Ovary (tissue), 3 donors: ENCODE measurements at regions not wholly inside any gene's neighbourhood (a gene's known extent, or its start where the extent isn't known, plus 50 kb on each side); places are given as distances from the start of the nearest gene placed in this dataset.

ENCODE experiments used
- POLR2A ChIP-seq: fragments of 450-650 bp; IDR thresholded peaks from one replicate; pipeline ENCODE4 v1.6.1; 2017; ENCODE audit warnings: antibody characterized with exemption, mild to moderate bottlenecking, moderate library complexity
- TF ChIP-seq, protein P1 (sequence below), 3 donors: fragments of 450-650 bp in 2 of 3; fragments of 200-600 bp in 1 of 3; IDR thresholded peaks; one replicate each; pipeline versions ENCODE4 v1.5.1 to v1.8.0; 2016 to 2022; ENCODE audit warnings: antibody characterized with exemption in 3 of 3, mild to moderate bottlenecking in 1 of 3
- donor health status: DM: no; HTN: no; CAD: no.

GRCh38 chr1:60228041-60228491 is 154.5 kb upstream of the C1orf87 start:
- TF ChIP-seq, protein P1, sequence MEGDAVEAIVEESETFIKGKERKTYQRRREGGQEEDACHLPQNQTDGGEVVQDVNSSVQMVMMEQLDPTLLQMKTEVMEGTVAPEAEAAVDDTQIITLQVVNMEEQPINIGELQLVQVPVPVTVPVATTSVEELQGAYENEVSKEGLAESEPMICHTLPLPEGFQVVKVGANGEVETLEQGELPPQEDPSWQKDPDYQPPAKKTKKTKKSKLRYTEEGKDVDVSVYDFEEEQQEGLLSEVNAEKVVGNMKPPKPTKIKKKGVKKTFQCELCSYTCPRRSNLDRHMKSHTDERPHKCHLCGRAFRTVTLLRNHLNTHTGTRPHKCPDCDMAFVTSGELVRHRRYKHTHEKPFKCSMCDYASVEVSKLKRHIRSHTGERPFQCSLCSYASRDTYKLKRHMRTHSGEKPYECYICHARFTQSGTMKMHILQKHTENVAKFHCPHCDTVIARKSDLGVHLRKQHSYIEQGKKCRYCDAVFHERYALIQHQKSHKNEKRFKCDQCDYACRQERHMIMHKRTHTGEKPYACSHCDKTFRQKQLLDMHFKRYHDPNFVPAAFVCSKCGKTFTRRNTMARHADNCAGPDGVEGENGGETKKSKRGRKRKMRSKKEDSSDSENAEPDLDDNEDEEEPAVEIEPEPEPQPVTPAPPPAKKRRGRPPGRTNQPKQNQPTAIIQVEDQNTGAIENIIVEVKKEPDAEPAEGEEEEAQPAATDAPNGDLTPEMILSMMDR (IDR thresholded peaks at IDR 0.05): no peak
- TF ChIP-seq POLR2A: no peak
